ENCODE measurements at regions not wholly inside any gene's neighbourhood (a gene's known extent, or its start where the extent isn't known, plus 50 kb on each side); places are given as distances from the start of the nearest gene placed in this dataset.

DNA sequence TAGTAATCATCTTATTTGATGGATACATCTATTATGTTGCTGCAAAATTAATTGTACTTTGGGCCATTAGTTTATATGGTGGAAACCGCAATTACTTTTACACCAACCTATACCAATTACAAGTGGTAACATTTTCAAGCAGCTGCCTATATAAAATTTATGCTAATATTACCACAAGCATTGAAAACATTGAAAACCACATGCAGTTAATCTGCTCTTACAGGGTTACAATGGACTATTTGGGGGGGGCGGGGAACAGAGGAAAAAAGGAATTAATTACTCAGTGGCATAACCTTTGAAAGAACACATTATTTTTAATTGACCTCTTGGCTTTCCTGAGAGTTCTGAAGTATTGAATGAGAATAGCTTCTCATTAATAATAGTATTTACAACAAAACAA, 1793.2 kb downstream of the NCAM2 start (continued):
- no peak for TF ChIP-seq JUN (CRISPR knock-in tag; IDR thresholded peaks at IDR 0.05)
- TF ChIP-seq PRRX2 (CRISPR knock-in tag; IDR thresholded peaks at IDR 0.05) = no peak

DNA sequence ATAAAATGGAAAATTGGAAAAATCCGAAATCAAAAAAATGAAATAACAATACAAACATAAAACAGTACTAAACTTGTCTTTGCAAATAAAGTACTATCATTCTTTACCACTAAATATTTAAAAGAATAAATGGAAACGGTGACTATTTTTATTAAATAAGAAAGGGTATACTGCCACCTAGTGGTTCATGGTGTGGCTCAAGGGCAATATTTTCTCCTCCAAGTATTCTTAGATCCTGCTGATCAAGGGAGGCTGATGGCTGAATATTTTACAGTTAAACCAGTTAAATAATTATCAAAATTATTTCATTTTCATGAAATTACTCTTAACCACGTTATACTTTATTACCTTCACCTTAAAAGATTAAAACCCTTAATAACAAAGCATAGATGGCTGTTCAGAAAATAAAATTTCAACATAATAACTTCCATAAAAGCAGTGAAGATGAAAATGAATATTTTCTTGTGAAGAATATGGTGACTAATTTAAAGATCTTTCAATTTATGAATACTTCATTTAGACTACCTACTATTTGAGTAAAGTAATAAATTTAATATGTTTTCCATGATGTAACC, 1793.9 kb downstream of the NCAM2 start:
- peaks cover 1% of the 10 kb centered on the region for H3K9me3 Mint-ChIP-seq
- TF ChIP-seq GTF2I (CRISPR knock-in tag; conservative IDR thresholded peaks at IDR 0.05) = no peak
- TF ChIP-seq, protein P1, sequence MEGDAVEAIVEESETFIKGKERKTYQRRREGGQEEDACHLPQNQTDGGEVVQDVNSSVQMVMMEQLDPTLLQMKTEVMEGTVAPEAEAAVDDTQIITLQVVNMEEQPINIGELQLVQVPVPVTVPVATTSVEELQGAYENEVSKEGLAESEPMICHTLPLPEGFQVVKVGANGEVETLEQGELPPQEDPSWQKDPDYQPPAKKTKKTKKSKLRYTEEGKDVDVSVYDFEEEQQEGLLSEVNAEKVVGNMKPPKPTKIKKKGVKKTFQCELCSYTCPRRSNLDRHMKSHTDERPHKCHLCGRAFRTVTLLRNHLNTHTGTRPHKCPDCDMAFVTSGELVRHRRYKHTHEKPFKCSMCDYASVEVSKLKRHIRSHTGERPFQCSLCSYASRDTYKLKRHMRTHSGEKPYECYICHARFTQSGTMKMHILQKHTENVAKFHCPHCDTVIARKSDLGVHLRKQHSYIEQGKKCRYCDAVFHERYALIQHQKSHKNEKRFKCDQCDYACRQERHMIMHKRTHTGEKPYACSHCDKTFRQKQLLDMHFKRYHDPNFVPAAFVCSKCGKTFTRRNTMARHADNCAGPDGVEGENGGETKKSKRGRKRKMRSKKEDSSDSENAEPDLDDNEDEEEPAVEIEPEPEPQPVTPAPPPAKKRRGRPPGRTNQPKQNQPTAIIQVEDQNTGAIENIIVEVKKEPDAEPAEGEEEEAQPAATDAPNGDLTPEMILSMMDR (IDR thresholded peaks at IDR 0.05) = 0 out of 2 replicates have a peak, but pooled peaks have one; percentile 50
- H3K27me3 Mint-ChIP-seq (ENCODE audit: low read depth) = no peaks in the 10 kb centered on the region
- DNase-seq (ENCODE audit: low spot score) (no peak), ATAC-seq (no peak)
- H3K4me3 Mint-ChIP-seq = no peak overlapping the region
- H3K4me1 Mint-ChIP-seq = no peaks in the 10 kb centered on the region
- ChIA-PET POLR2A (no interaction called here), CTCF (interaction anchor here (0.6 to 1.4 kb wide), 4 partner anchors 14 to 870 kb away, joined by 3 to 6 read pairs (median 3); no protein-coding TSS in a partner anchor)
- no peaks in the 10 kb centered on the region for H3K36me3 Mint-ChIP-seq
- H3K27ac Mint-ChIP-seq = no peak overlapping the region

DNA sequence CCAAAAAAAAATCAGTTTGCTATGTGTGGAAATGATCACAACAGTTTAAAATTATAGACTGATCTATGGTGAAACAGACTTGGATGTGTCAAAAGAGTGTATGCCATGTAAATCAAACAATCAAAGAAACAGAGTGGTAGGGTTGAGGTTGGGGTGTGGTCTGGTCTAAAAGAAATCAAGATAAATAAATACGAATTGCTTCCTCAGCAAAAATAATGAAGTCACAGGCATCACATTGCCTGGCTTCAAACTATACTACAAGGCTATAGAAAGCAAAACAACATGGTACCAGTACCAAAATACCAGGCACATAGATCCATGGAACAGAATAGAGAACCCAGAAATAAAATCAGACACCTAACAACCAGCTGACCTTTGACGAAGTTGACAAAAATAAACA, 1796.9 kb downstream of the NCAM2 start:
- ChIA-PET POLR2A (no interaction called here), CTCF (interaction anchor here (1.5 kb wide), 1 partner anchor 220 kb away, joined by 5 read pairs; no protein-coding TSS in a partner anchor)
- TF ChIP-seq, protein P2, sequence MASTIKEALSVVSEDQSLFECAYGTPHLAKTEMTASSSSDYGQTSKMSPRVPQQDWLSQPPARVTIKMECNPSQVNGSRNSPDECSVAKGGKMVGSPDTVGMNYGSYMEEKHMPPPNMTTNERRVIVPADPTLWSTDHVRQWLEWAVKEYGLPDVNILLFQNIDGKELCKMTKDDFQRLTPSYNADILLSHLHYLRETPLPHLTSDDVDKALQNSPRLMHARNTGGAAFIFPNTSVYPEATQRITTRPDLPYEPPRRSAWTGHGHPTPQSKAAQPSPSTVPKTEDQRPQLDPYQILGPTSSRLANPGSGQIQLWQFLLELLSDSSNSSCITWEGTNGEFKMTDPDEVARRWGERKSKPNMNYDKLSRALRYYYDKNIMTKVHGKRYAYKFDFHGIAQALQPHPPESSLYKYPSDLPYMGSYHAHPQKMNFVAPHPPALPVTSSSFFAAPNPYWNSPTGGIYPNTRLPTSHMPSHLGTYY (CRISPR knock-in tag; IDR thresholded peaks at IDR 0.05) = no peak
- TF ChIP-seq, protein P3, sequence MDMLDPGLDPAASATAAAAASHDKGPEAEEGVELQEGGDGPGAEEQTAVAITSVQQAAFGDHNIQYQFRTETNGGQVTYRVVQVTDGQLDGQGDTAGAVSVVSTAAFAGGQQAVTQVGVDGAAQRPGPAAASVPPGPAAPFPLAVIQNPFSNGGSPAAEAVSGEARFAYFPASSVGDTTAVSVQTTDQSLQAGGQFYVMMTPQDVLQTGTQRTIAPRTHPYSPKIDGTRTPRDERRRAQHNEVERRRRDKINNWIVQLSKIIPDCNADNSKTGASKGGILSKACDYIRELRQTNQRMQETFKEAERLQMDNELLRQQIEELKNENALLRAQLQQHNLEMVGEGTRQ (CRISPR knock-in tag; IDR thresholded peaks at IDR 0.05) = no peak
- TF ChIP-seq, protein P4, sequence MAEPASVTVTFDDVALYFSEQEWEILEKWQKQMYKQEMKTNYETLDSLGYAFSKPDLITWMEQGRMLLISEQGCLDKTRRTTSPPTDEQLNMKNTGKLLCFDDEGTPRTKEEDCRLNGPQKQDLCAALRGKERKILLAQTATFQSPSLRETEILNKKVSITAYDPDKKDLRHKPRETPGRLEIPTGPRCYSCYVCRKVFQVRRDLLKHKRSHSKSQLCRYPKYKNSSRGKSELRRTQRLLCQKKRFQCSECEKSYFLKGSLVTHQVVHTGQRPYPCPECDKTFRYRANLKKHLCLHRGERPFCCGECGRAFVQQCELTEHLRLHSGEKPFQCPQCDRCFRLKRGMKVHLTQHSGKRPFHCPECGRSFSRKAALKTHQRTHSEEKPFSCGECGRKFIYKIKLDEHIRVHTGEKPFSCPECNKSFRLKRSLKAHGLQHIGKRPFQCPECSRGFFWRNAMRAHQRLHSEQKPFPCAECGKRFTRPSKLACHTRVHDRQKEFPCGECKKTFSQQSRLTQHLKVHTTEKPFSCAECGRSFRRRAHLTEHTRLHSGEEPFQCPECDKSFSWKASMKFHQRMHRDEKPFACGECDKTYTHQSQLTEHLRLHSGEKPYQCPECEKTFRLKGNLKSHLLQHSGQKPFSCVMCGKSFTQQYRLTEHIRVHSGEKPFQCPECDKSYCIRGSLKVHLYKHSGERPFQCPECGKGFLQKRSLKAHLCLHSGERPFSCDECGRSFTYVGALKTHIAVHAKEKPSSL (CRISPR knock-in tag; conservative IDR thresholded peaks at IDR 0.05) = no peak
- TF ChIP-seq, protein P5, sequence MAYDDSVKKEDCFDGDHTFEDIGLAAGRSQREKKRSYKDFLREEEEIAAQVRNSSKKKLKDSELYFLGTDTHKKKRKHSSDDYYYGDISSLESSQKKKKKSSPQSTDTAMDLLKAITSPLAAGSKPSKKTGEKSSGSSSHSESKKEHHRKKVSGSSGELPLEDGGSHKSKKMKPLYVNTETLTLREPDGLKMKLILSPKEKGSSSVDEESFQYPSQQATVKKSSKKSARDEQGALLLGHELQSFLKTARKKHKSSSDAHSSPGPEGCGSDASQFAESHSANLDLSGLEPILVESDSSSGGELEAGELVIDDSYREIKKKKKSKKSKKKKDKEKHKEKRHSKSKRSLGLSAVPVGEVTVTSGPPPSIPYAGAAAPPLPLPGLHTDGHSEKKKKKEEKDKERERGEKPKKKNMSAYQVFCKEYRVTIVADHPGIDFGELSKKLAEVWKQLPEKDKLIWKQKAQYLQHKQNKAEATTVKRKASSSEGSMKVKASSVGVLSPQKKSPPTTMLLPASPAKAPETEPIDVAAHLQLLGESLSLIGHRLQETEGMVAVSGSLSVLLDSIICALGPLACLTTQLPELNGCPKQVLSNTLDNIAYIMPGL (CRISPR knock-in tag; IDR thresholded peaks at IDR 0.05) = no peak
- TF ChIP-seq, protein P1 (IDR thresholded peaks at IDR 0.05) = no peak
- TF ChIP-seq ETV6 (CRISPR knock-in tag; IDR thresholded peaks at IDR 0.05) (no peak), PRRX2 (CRISPR knock-in tag; IDR thresholded peaks at IDR 0.05) (no peak), HMGA2 (CRISPR knock-in tag; IDR thresholded peaks at IDR 0.05) (no peak), ZNF396 (CRISPR knock-in tag; IDR thresholded peaks at IDR 0.05; ENCODE audit: borderline replicate concordance) (no peak), NFATC4 (CRISPR knock-in tag; IDR thresholded peaks at IDR 0.05) (no peak), SMAD3 (CRISPR knock-in tag; IDR thresholded peaks at IDR 0.05; ENCODE audit: borderline replicate concordance) (no peak)
- TF ChIP-seq, protein P6, sequence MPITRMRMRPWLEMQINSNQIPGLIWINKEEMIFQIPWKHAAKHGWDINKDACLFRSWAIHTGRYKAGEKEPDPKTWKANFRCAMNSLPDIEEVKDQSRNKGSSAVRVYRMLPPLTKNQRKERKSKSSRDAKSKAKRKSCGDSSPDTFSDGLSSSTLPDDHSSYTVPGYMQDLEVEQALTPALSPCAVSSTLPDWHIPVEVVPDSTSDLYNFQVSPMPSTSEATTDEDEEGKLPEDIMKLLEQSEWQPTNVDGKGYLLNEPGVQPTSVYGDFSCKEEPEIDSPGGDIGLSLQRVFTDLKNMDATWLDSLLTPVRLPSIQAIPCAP (CRISPR knock-in tag; IDR thresholded peaks at IDR 0.05) = no peak
- TF ChIP-seq, protein P7, sequence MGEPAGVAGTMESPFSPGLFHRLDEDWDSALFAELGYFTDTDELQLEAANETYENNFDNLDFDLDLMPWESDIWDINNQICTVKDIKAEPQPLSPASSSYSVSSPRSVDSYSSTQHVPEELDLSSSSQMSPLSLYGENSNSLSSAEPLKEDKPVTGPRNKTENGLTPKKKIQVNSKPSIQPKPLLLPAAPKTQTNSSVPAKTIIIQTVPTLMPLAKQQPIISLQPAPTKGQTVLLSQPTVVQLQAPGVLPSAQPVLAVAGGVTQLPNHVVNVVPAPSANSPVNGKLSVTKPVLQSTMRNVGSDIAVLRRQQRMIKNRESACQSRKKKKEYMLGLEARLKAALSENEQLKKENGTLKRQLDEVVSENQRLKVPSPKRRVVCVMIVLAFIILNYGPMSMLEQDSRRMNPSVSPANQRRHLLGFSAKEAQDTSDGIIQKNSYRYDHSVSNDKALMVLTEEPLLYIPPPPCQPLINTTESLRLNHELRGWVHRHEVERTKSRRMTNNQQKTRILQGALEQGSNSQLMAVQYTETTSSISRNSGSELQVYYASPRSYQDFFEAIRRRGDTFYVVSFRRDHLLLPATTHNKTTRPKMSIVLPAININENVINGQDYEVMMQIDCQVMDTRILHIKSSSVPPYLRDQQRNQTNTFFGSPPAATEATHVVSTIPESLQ (CRISPR knock-in tag; IDR thresholded peaks at IDR 0.05) = no peak
- TF ChIP-seq, protein P8, sequence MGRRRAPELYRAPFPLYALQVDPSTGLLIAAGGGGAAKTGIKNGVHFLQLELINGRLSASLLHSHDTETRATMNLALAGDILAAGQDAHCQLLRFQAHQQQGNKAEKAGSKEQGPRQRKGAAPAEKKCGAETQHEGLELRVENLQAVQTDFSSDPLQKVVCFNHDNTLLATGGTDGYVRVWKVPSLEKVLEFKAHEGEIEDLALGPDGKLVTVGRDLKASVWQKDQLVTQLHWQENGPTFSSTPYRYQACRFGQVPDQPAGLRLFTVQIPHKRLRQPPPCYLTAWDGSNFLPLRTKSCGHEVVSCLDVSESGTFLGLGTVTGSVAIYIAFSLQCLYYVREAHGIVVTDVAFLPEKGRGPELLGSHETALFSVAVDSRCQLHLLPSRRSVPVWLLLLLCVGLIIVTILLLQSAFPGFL (CRISPR knock-in tag; IDR thresholded peaks at IDR 0.05; ENCODE audit: borderline replicate concordance) = no peak

More for the DNA sequence above, 1796.9 kb downstream of the NCAM2 start:
- Mint-ChIP-seq H3K9me3 (peaks cover 8% of the 10 kb centered on the region), H3K4me1 (no peaks in the 10 kb centered on the region), H3K27ac (no peak overlapping the region), H3K36me3 (no peaks in the 10 kb centered on the region), H3K4me3 (no peak overlapping the region), H3K27me3 (ENCODE audit: low read depth) (no peaks in the 10 kb centered on the region)
- no peak for ATAC-seq
- DNase-seq (ENCODE audit: low spot score) = no peak

Measured in WTC11 (cell line).